ENCODE measurements at regions not wholly inside any gene's neighbourhood (a gene's known extent, or its start where the extent isn't known, plus 50 kb on each side); places are given as distances from the start of the nearest gene placed in this dataset.

- Histone ChIP-seq H3K4me2 (ENCODE audit: low read length) (no peak overlapping the region), H2AFZ (peak overlapping the region; percentile 1), H3K36me3 (ENCODE audit: control insufficient read depth, insufficient read depth, low read length) (no peaks in the 10 kb centered on the region), H3K4me3 (ENCODE audit: low read depth, low read length) (no peak overlapping the region), H3K9ac (no peak overlapping the region), H3K9me3 (ENCODE audit: control insufficient read depth, low read length) (no peaks in the 10 kb centered on the region), H3K4me1 (peaks cover 77% of the 10 kb centered on the region), H3K79me2 (no peaks in the 10 kb centered on the region), H3K27me3 (ENCODE audit: control insufficient read depth, insufficient read depth, low read length) (no peaks in the 10 kb centered on the region), H3K27ac (peak overlapping the region; percentile 83)
- TF ChIP-seq, protein P1, sequence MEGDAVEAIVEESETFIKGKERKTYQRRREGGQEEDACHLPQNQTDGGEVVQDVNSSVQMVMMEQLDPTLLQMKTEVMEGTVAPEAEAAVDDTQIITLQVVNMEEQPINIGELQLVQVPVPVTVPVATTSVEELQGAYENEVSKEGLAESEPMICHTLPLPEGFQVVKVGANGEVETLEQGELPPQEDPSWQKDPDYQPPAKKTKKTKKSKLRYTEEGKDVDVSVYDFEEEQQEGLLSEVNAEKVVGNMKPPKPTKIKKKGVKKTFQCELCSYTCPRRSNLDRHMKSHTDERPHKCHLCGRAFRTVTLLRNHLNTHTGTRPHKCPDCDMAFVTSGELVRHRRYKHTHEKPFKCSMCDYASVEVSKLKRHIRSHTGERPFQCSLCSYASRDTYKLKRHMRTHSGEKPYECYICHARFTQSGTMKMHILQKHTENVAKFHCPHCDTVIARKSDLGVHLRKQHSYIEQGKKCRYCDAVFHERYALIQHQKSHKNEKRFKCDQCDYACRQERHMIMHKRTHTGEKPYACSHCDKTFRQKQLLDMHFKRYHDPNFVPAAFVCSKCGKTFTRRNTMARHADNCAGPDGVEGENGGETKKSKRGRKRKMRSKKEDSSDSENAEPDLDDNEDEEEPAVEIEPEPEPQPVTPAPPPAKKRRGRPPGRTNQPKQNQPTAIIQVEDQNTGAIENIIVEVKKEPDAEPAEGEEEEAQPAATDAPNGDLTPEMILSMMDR (IDR thresholded peaks at IDR 0.05), result no peak
Measured at GRCh38 chr3:194273743-194274310, 77.3 kb downstream of the CPN2 start.

GRCh38 chr3:194274424-194275085 is 76.6 kb downstream of the CPN2 start:
- Histone ChIP-seq H3K36me3 (ENCODE audit: control insufficient read depth, insufficient read depth, low read length) (no peaks in the 10 kb centered on the region), H3K9ac (no peak overlapping the region), H3K4me2 (ENCODE audit: low read length) (no peak overlapping the region), H3K9me3 (ENCODE audit: control insufficient read depth, low read length) (no peaks in the 10 kb centered on the region), H3K27ac (peak overlapping the region; percentile 83), H3K4me1 (peaks cover 74% of the 10 kb centered on the region), H3K79me2 (no peaks in the 10 kb centered on the region), H2AFZ (peak overlapping the region; percentile 66), H3K27me3 (ENCODE audit: control insufficient read depth, insufficient read depth, low read length) (no peaks in the 10 kb centered on the region), H3K4me3 (ENCODE audit: low read depth, low read length) (no peak overlapping the region)
- TF ChIP-seq, protein P1 (IDR thresholded peaks at IDR 0.05), result no peak

DNA sequence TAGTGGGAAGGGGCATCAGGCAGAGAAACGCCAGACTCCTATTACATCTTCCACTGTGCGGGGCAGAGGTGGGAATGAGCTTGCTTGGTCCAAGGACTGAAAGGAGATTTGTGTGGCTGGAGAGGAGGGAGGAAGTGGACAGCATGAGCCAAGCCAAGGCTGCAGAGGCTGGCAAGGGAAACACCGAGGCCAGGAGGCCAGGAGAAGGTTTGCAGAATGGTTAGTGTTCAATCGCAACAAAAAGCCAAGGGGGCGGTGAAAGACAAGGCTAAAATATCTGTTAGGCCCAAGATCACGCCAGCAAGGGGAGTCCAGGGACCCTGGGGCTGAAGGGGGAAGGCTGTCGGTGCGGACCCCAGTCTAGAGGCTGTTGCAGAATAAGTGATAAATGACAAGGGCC is 75.8 kb downstream of the CPN2 start:
- H3K4me3 ChIP-seq (ENCODE audit: low read depth, low read length), result no peak overlapping the region
- H3K4me2 ChIP-seq (ENCODE audit: low read length), result no peak overlapping the region
- H3K9me3 ChIP-seq (ENCODE audit: control insufficient read depth, low read length), result no peaks in the 10 kb centered on the region
- H3K9ac ChIP-seq, result no peak overlapping the region
- no peaks in the 10 kb centered on the region for H3K27me3 ChIP-seq (ENCODE audit: control insufficient read depth, insufficient read depth, low read length)
- H3K4me1 ChIP-seq, result peaks cover 67% of the 10 kb centered on the region
- no peaks in the 10 kb centered on the region for H3K79me2 ChIP-seq
- no peaks in the 10 kb centered on the region for H3K36me3 ChIP-seq (ENCODE audit: control insufficient read depth, insufficient read depth, low read length)
- TF ChIP-seq, protein P1 (IDR thresholded peaks at IDR 0.05), result no peak
- H3K27ac ChIP-seq, result peak overlapping the region; percentile 83
- H2AFZ ChIP-seq, result peak overlapping the region; percentile 66

DNA sequence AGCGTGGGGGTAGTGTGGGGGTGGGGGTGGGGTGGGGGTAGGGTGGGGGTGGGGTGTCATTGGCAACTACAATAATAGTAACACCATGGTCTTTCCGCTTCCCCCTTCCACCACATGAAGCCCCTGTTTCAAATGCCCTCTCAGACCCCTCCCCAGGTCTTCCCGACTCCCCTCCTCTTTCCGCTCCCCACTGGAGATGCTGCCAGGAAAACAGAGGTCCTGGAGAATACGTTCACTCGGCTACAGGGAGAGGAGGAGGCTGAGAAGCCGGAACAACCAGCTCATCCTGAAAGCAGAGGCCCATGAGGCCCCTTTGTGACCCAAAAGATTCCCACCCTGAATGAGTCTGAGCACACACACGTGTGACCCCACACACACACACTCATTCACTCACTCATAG is 75.4 kb downstream of the CPN2 start:
- Histone ChIP-seq H3K9me3 (ENCODE audit: control insufficient read depth, low read length) (no peaks in the 10 kb centered on the region), H3K9ac (no peak overlapping the region), H3K4me2 (ENCODE audit: low read length) (peak overlapping the region; percentile 11), H2AFZ (peak overlapping the region; percentile 44), H3K79me2 (no peaks in the 10 kb centered on the region), H3K4me1 (peaks cover 62% of the 10 kb centered on the region), H3K36me3 (ENCODE audit: control insufficient read depth, insufficient read depth, low read length) (no peaks in the 10 kb centered on the region), H3K27me3 (ENCODE audit: control insufficient read depth, insufficient read depth, low read length) (no peaks in the 10 kb centered on the region), H3K27ac (peak overlapping the region; percentile 100), H3K4me3 (ENCODE audit: low read depth, low read length) (no peak overlapping the region)
- TF ChIP-seq, protein P1 (IDR thresholded peaks at IDR 0.05), result no peak

DNA sequence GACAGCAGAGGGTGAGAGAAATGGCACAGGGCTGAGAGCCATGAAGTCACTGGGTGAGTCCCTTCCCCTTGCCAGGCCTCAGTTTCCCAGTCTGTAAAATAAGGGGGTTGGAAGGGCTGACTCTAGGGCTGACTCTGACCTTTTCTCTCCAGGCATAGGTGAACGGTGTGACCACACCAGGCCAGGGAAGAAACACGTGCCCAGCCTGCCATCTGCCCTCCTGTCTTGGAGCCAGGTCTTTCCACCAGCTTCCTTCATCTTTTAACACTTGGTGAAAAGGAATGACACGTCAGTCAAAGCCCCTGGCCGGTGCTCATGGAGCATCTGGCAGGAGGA is 74.4 kb downstream of the CPN2 start:
- no peaks in the 10 kb centered on the region for H3K27me3 ChIP-seq (ENCODE audit: control insufficient read depth, insufficient read depth, low read length)
- H3K36me3 ChIP-seq (ENCODE audit: control insufficient read depth, insufficient read depth, low read length), result no peaks in the 10 kb centered on the region
- no peaks in the 10 kb centered on the region for H3K79me2 ChIP-seq
- H3K4me2 ChIP-seq (ENCODE audit: low read length), result peak overlapping the region; percentile 6
- H3K9me3 ChIP-seq (ENCODE audit: control insufficient read depth, low read length), result no peaks in the 10 kb centered on the region
- H3K4me3 ChIP-seq (ENCODE audit: low read depth, low read length), result no peak overlapping the region
- TF ChIP-seq, protein P1 (IDR thresholded peaks at IDR 0.05), result no peak
- peak overlapping the region; percentile 50 for H2AFZ ChIP-seq
- no peak overlapping the region for H3K9ac ChIP-seq
- peak overlapping the region; percentile 100 for H3K27ac ChIP-seq
- H3K4me1 ChIP-seq, result peaks cover 52% of the 10 kb centered on the region

Measured in parathyroid adenoma (tissue), 2 donors.